Astrocyte (in vitro differentiated cells and primary cell): ENCODE measurements at regions not wholly inside any gene's neighbourhood (a gene's known extent, or its start where the extent isn't known, plus 50 kb on each side); places are given as distances from the start of the nearest gene placed in this dataset.
"Not testable (repeated sequence)": the region's sequence is repeated elsewhere in the genome, so short reads cannot be mapped to it uniquely, and the experiment has no call there.

Experiments used
- DNase-seq: peaks from one replicate; pipeline ENCODE4 v3.0.0-alpha.2; 2010; ENCODE audit warnings: low read depth
- FAIRE-seq: peaks from 2 replicates; lab custom pipeline; 2011; peaks lifted over from hg19 to GRCh38; lab: Jason Lieb, UNC
- H2AFZ ChIP-seq: 2 replicates; pipeline ENCODE4 v1.6.0; 2012; ENCODE audit warnings: low read depth, low read length, inconsistent platforms
- H3K27ac ChIP-seq: 2 replicates; pipeline ENCODE4 v1.5.1; 2011; ENCODE audit warnings: low read depth, low read length, inconsistent platforms
- H3K27me3 ChIP-seq: 2 replicates; pipeline ENCODE4 v1.6.0; 2011; ENCODE audit warnings: low read length, inconsistent platforms; ENCODE audit not compliant: insufficient read depth
- H3K36me3 ChIP-seq: 2 replicates; pipeline ENCODE4 v1.5.1; 2011; ENCODE audit warnings: low read length, inconsistent platforms; ENCODE audit not compliant: insufficient read depth
- H3K4me1 ChIP-seq: 2 replicates; pipeline ENCODE4 v1.5.1; 2011; ENCODE audit warnings: low read length, inconsistent platforms; ENCODE audit not compliant: insufficient read depth
- H3K4me2 ChIP-seq: 2 replicates; pipeline ENCODE4 v1.6.0; 2012; ENCODE audit warnings: low read length, inconsistent platforms
- H3K4me3 ChIP-seq: 2 replicates; pipeline ENCODE4 v1.5.1; 2011; ENCODE audit warnings: low read depth, mild to moderate bottlenecking, low read length, inconsistent platforms; ENCODE audit not compliant: insufficient read depth
- H3K79me2 ChIP-seq: 2 replicates; pipeline ENCODE4 v1.6.0; 2012; ENCODE audit warnings: mild to moderate bottlenecking, low read length, inconsistent platforms; ENCODE audit not compliant: insufficient read depth
- H3K9ac ChIP-seq: 2 replicates; pipeline ENCODE4 v1.6.0; 2012; ENCODE audit warnings: mild to moderate bottlenecking, low read length, inconsistent platforms
- H3K9me3 ChIP-seq: 2 replicates; pipeline ENCODE4 v1.5.1; 2012; ENCODE audit warnings: low read depth, mild to moderate bottlenecking, low read length, inconsistent platforms; ENCODE audit not compliant: insufficient read depth
- H4K20me1 ChIP-seq: 2 replicates; pipeline ENCODE4 v1.6.0; 2012; ENCODE audit warnings: low read length, inconsistent platforms; ENCODE audit not compliant: insufficient read depth
- H3K27ac Mint-ChIP-seq: one replicate; pipeline ENCODE4 v1.8.0; 2021; ENCODE audit warnings: mild to moderate bottlenecking, mixed read lengths; ENCODE audit not compliant: unreplicated experiment
- H3K27me3 Mint-ChIP-seq: one replicate; pipeline ENCODE4 v1.8.0; 2021; ENCODE audit warnings: low read depth, mixed read lengths; ENCODE audit not compliant: unreplicated experiment
- H3K36me3 Mint-ChIP-seq: one replicate; pipeline ENCODE4 v1.8.0; 2021; ENCODE audit warnings: low read depth, mixed read lengths; ENCODE audit not compliant: unreplicated experiment
- H3K4me1 Mint-ChIP-seq: one replicate; pipeline ENCODE4 v1.8.0; 2021; ENCODE audit warnings: low read depth, mixed read lengths; ENCODE audit not compliant: unreplicated experiment
- H3K4me3 Mint-ChIP-seq: one replicate; pipeline ENCODE4 v1.8.0; 2021; ENCODE audit warnings: mild to moderate bottlenecking, moderate library complexity, mixed read lengths; ENCODE audit not compliant: unreplicated experiment
- H3K9me3 Mint-ChIP-seq: one replicate; pipeline ENCODE4 v1.8.0; 2021; ENCODE audit warnings: mild to moderate bottlenecking, mixed read lengths; ENCODE audit not compliant: unreplicated experiment
- CTCF ChIP-seq: IDR thresholded peaks from 2 replicates; pipeline ENCODE4 v1.5.1; 2011; ENCODE audit warnings: low read depth, mild to moderate bottlenecking, inconsistent platforms, low read length, moderate library complexity; ENCODE audit not compliant: insufficient read depth
- EZH2 ChIP-seq: IDR thresholded peaks from 2 replicates; pipeline ENCODE4 v1.6.1; 2012; ENCODE audit warnings: mild to moderate bottlenecking, low read length, inconsistent platforms; ENCODE audit not compliant: insufficient read depth

GRCh38 chr4:23085249-23085568 lies 392.5 kb downstream of the GBA3 start:
- H3K4me3 Mint-ChIP-seq: no peak overlapping the region
- no peaks in the 10 kb centered on the region for H3K4me1 ChIP-seq
- DNase-seq (no peak), FAIRE-seq (no peak)
- H3K9me3 ChIP-seq: no peaks in the 10 kb centered on the region
- peaks cover 13% of the 10 kb centered on the region for H3K9me3 Mint-ChIP-seq
- H3K27ac Mint-ChIP-seq: no peak overlapping the region
- H4K20me1 ChIP-seq: no peaks in the 10 kb centered on the region
- no peak overlapping the region for H3K27ac ChIP-seq
- no peak overlapping the region for H3K9ac ChIP-seq
- no peak overlapping the region for H3K4me3 ChIP-seq
- H3K36me3 ChIP-seq: no peaks in the 10 kb centered on the region
- no peak for TF ChIP-seq EZH2
- H3K36me3 Mint-ChIP-seq: peaks cover 2% of the 10 kb centered on the region
- H3K27me3 ChIP-seq: no peaks in the 10 kb centered on the region
- H3K4me2 ChIP-seq: no peak overlapping the region
- no peaks in the 10 kb centered on the region for H3K27me3 Mint-ChIP-seq
- peaks cover 7% of the 10 kb centered on the region for H3K4me1 Mint-ChIP-seq
- H3K79me2 ChIP-seq: no peaks in the 10 kb centered on the region
- no peak overlapping the region for H2AFZ ChIP-seq

GRCh38 chr4:23084559-23085248 lies 392.0 kb downstream of the GBA3 start:
- H3K27ac ChIP-seq: peak overlapping the region; percentile 52
- H3K4me3 Mint-ChIP-seq: no peak overlapping the region
- H3K9me3 ChIP-seq: peaks cover 3% of the 10 kb centered on the region
- H3K79me2 ChIP-seq: no peaks in the 10 kb centered on the region
- no peaks in the 10 kb centered on the region for H4K20me1 ChIP-seq
- no peaks in the 10 kb centered on the region for H3K4me1 ChIP-seq
- H2AFZ ChIP-seq: peak overlapping the region; percentile 12
- H3K9ac ChIP-seq: no peak overlapping the region
- H3K27me3 ChIP-seq: no peaks in the 10 kb centered on the region
- H3K4me3 ChIP-seq: no peak overlapping the region
- H3K27me3 Mint-ChIP-seq: no peaks in the 10 kb centered on the region
- H3K4me2 ChIP-seq: peak overlapping the region; percentile 22
- peaks cover 2% of the 10 kb centered on the region for H3K36me3 Mint-ChIP-seq
- H3K9me3 Mint-ChIP-seq: peaks cover 17% of the 10 kb centered on the region
- H3K4me1 Mint-ChIP-seq: peaks cover 7% of the 10 kb centered on the region
- FAIRE-seq (no peak), DNase-seq (peak; percentile 42)
- no peaks in the 10 kb centered on the region for H3K36me3 ChIP-seq
- H3K27ac Mint-ChIP-seq: peak overlapping the region; percentile 77
- TF ChIP-seq CTCF (no peak), EZH2 (no peak)

- DNase-seq (no peak), FAIRE-seq (no peak)
- H3K4me1 Mint-ChIP-seq: peaks cover 7% of the 10 kb centered on the region
- no peak overlapping the region for H3K27ac Mint-ChIP-seq
- Histone ChIP-seq H3K4me2 (no peak overlapping the region), H3K79me2 (no peaks in the 10 kb centered on the region), H3K9me3 (peaks cover 3% of the 10 kb centered on the region), H3K36me3 (no peaks in the 10 kb centered on the region), H3K27me3 (no peaks in the 10 kb centered on the region), H4K20me1 (no peaks in the 10 kb centered on the region), H3K4me3 (no peak overlapping the region), H3K9ac (no peak overlapping the region), H3K4me1 (no peaks in the 10 kb centered on the region), H3K27ac (no peak overlapping the region), H2AFZ (no peak overlapping the region)
- H3K36me3 Mint-ChIP-seq: peaks cover 4% of the 10 kb centered on the region
- no peak overlapping the region for H3K4me3 Mint-ChIP-seq
- no peaks in the 10 kb centered on the region for H3K27me3 Mint-ChIP-seq
- peaks cover 26% of the 10 kb centered on the region for H3K9me3 Mint-ChIP-seq
- TF ChIP-seq EZH2: no peak
- TF ChIP-seq CTCF: no peak
Observed at GRCh38 chr4:23083391-23083790, 390.7 kb downstream of the GBA3 start.

GRCh38 chr4:23080171-23080570 lies 387.4 kb downstream of the GBA3 start:
- not testable (repeated sequence) for H3K36me3 ChIP-seq, H4K20me1 ChIP-seq, H3K27me3 Mint-ChIP-seq, H3K4me1 Mint-ChIP-seq, H3K4me3 ChIP-seq, DNase-seq, FAIRE-seq, H3K9ac ChIP-seq, H3K9me3 ChIP-seq, H3K27ac ChIP-seq, H2AFZ ChIP-seq, H3K27me3 ChIP-seq, H3K79me2 ChIP-seq, H3K36me3 Mint-ChIP-seq, H3K4me2 ChIP-seq, H3K4me3 Mint-ChIP-seq, H3K27ac Mint-ChIP-seq, H3K4me1 ChIP-seq
- H3K9me3 Mint-ChIP-seq: peaks cover 28% of the 10 kb centered on the region
